Dendritic cell treated with granulocyte-macrophage colony-stimulating factor and Interleukin-4, amounts not matched to agents 40 ng/mL and 50 ng/mL, for 4 days (primary cell): ENCODE measurements at regions not wholly inside any gene's neighbourhood (a gene's known extent, or its start where the extent isn't known, plus 50 kb on each side); places are given as distances from the start of the nearest gene placed in this dataset.
"Not testable (repeated sequence)": the region's sequence is repeated elsewhere in the genome, so short reads cannot be mapped to it uniquely, and the experiment has no call there.

Source experiments
- H3K27ac Mint-ChIP-seq: one replicate; pipeline ENCODE4 v1.8.0; 2022; ENCODE audit warnings: mild to moderate bottlenecking, mixed read lengths
- H3K27me3 Mint-ChIP-seq: one replicate; pipeline ENCODE4 v1.8.0; 2022; ENCODE audit warnings: mild to moderate bottlenecking, mixed read lengths
- H3K36me3 Mint-ChIP-seq: one replicate; pipeline ENCODE4 v1.8.0; 2022; ENCODE audit warnings: low read depth, mixed read lengths
- H3K4me1 Mint-ChIP-seq: one replicate; pipeline ENCODE4 v1.8.0; 2022; ENCODE audit warnings: low read depth, mixed read lengths
- H3K4me3 Mint-ChIP-seq: one replicate; pipeline ENCODE4 v1.8.0; 2022; ENCODE audit warnings: mild to moderate bottlenecking, moderate library complexity, mixed read lengths
- H3K9me3 Mint-ChIP-seq: one replicate; pipeline ENCODE4 v1.8.0; 2022; ENCODE audit warnings: mixed read lengths
- intact Hi-C: fragments of 100-400 bp; cut with micrococcal nuclease; formaldehyde crosslinking; loops from one replicate; pipeline ENCODE4 v1.15.0; 2022

DNA sequence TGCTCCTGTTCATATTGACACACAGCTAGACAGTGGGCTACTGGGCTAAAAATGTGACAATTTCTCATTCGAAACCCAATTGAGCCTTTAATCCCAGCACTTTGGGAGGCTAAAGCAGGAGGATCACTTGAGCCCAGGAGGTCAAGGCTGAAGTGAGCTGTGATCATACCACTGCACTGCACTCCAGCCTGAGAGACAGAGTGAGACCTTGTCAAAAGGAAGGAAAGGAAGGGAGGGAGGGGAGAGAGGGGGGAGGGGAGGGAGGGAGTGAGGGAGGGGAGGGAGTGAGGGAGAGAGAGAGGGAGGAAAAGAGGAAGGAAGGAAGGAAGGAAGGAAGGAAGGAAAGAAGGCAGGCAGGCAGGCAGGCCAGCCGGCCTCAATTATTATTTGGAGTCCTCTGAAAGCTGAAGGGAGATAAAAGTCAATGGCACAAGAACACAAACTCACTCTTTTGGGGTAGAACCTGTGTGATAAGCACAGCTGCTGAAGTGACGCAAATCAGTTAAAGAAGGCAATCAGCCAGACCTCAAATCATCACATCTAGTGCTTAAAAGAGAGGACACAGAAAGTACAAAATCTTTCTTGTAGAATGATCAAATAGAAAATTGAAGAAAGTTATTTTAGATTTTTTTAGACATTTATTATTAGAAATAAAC is 98.1 kb downstream of the CCDC71L start:
- H3K9me3 Mint-ChIP-seq = peaks cover 9% of the 10 kb centered on the region
- peaks cover 4% of the 10 kb centered on the region for H3K4me1 Mint-ChIP-seq
- H3K36me3 Mint-ChIP-seq = no peaks in the 10 kb centered on the region
- H3K4me3 Mint-ChIP-seq = no peak overlapping the region
- no peak overlapping the region for H3K27ac Mint-ChIP-seq
- peaks cover 13% of the 10 kb centered on the region for H3K27me3 Mint-ChIP-seq
- intact Hi-C loops = no loop called here

DNA sequence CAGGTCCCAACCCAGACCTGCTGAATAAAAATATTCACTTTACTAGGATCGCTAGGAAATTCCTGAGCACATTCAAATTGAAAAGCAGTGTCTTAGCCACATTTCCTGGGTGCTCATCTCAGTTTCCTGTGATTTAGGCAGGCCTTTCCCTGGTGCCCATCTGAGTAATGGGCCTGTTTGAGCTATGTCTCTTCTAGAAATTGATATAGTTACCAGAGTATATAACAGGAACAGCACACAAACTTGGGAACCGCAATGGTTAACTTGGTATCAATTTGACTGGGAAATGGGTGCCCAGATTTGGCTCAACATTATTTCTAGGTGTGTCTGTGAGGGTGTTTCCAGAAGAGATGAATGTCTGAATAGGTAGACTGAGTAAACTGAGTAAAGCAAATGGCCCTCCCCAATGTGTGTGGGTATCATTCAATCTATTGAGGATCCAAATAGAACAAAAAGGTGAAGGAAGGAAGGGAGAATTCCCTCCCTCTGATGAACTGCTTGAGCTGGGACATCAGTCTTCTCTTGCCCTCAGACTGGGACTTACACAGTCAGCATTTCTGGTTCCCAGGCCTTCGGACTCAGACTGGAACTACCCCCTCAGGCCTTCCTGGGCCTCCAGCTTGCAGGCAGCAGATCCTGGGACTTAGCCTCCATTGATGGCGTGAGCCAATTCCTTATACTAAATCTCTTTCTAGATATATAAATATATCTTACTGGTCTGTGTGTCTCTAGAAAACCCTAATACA is 99.1 kb downstream of the CCDC71L start:
- intact Hi-C loops = no loop called here
- no peak overlapping the region for H3K4me3 Mint-ChIP-seq

GRCh38 chr7:106561151-106561550 is 99.8 kb downstream of the CCDC71L start:
- no peak overlapping the region for H3K27ac Mint-ChIP-seq
- H3K27me3 Mint-ChIP-seq = peaks cover 18% of the 10 kb centered on the region
- H3K36me3 Mint-ChIP-seq = no peaks in the 10 kb centered on the region
- no peak overlapping the region for H3K4me3 Mint-ChIP-seq
- peaks cover 9% of the 10 kb centered on the region for H3K9me3 Mint-ChIP-seq
- intact Hi-C loops = no loop called here
- peaks cover 17% of the 10 kb centered on the region for H3K4me1 Mint-ChIP-seq

More for the DNA sequence above, 99.1 kb downstream of the CCDC71L start:
- Mint-ChIP-seq H3K4me1 (peaks cover 12% of the 10 kb centered on the region), H3K27me3 (peaks cover 18% of the 10 kb centered on the region), H3K36me3 (no peaks in the 10 kb centered on the region), H3K27ac (no peak overlapping the region), H3K9me3 (peaks cover 9% of the 10 kb centered on the region)

GRCh38 chr7:106560482-106560881 is 100.5 kb downstream of the CCDC71L start:
- Mint-ChIP-seq H3K4me3 (no peak overlapping the region), H3K36me3 (no peaks in the 10 kb centered on the region), H3K9me3 (peaks cover 9% of the 10 kb centered on the region), H3K27ac (no peak overlapping the region), H3K4me1 (peaks cover 21% of the 10 kb centered on the region), H3K27me3 (peaks cover 18% of the 10 kb centered on the region)
- intact Hi-C loops = no loop called here

DNA sequence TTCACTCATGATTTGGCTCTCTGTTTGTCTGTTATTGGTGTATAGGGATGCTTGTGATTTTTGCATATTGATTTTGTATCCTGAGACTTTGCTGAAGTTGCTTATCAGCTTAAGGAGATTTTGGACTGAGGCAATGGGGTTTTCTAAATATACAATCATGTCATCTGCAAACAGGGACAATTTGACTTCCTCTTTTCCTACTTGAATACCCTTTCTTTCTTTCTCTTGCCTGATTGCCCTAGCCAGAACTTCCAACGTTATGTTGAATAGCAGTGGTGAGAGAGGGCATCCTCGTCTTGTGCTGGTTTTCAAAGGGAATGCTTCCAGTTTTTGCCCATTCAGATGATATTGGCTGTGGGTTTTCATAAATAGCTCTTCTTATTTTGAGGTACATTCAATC is 104.7 kb downstream of the CCDC71L start:
- peaks cover 13% of the 10 kb centered on the region for H3K27me3 Mint-ChIP-seq
- intact Hi-C loops, H3K27ac Mint-ChIP-seq, H3K4me3 Mint-ChIP-seq, H3K36me3 Mint-ChIP-seq: not testable (repeated sequence)
- H3K9me3 Mint-ChIP-seq = peaks cover 17% of the 10 kb centered on the region
- peaks cover 47% of the 10 kb centered on the region for H3K4me1 Mint-ChIP-seq

DNA sequence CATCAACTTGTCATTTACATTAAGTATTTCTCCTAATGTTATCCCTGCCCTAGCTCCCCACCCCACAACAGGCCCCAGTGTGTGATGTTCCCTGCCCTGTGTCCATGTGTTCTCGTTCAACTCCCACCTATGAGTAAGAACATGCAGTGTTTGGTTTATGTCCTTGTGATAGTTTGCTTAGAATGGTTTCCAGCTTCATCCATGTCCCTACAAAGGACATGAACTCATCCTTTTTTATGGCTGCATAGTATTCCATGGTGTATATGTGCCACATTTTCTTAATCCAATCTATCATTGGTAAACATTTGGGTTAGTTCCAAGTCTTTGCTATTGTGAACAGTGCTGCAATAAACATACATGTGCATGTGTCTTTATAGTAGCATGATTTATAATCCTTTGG is 106.3 kb downstream of the CCDC71L start:
- H3K4me1 Mint-ChIP-seq = peaks cover 49% of the 10 kb centered on the region
- intact Hi-C loops = loop anchor here (5.0 kb wide), 1 partner anchor 43 kb away; no protein-coding TSS in a partner anchor
- not testable (repeated sequence) for H3K27ac Mint-ChIP-seq, H3K36me3 Mint-ChIP-seq, H3K4me3 Mint-ChIP-seq
- peaks cover 17% of the 10 kb centered on the region for H3K9me3 Mint-ChIP-seq
- H3K27me3 Mint-ChIP-seq = peaks cover 13% of the 10 kb centered on the region

- peaks cover 9% of the 10 kb centered on the region for H3K9me3 Mint-ChIP-seq
- intact Hi-C loops = loop anchor here (5.0 kb wide), 1 partner anchor 44 kb away; no protein-coding TSS in a partner anchor
- peak overlapping the region; percentile 96 for H3K27ac Mint-ChIP-seq
Measured at GRCh38 chr7:106553446-106553836, 107.5 kb downstream of the CCDC71L start.

DNA sequence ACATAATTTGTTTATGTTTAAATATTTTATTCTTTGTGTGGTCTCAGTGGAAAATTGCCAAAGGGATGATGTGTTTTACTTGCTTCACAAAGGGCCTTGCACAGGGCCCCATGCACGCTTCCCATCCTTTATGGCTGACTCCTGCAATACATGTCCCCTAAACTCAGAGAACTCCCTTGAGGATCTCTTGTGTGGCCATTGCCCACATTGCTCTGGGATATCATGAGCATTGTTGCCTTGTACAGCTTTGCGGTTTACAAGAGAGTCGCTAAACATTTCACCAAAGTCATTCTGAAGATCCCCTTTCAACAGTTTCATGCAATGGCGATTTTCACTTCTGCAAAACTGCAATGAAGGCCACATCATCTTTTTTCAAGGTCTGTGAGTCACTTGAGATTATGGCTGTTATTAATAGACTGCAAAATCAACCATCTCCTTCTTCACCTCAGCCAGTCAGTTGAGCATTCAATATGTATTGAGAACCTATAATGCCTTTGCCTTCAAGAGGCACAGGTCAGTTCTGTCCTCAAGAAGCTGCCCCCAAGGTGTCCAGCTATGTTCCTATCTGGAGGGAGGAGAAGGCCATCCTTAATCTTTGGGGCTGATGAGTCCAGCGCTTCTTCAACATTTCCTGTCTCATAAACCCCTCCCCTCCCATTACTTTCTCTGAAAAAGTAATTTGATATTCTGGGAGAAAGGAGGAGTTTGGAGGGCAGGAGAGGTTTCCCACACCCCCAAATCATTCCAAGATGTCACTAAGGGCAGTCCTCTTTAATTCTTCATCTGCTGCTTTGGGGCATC is 108.1 kb downstream of the CCDC71L start:
- peaks cover 49% of the 10 kb centered on the region for H3K4me1 Mint-ChIP-seq
- peaks cover 4% of the 10 kb centered on the region for H3K36me3 Mint-ChIP-seq
- intact Hi-C loops = loop anchor here (5.0 kb wide), 1 partner anchor 44 kb away; no protein-coding TSS in a partner anchor
- H3K4me3 Mint-ChIP-seq = no peak overlapping the region
- peak overlapping the region; percentile 96 for H3K27ac Mint-ChIP-seq
- H3K9me3 Mint-ChIP-seq = peaks cover 8% of the 10 kb centered on the region
- peaks cover 5% of the 10 kb centered on the region for H3K27me3 Mint-ChIP-seq

More at GRCh38 chr7:106553446-106553836, 107.5 kb downstream of the CCDC71L start:
- Mint-ChIP-seq H3K4me1 (peaks cover 49% of the 10 kb centered on the region), H3K27me3 (peaks cover 5% of the 10 kb centered on the region), H3K4me3 (no peak overlapping the region), H3K36me3 (peaks cover 4% of the 10 kb centered on the region)

- H3K27ac Mint-ChIP-seq = peak overlapping the region; percentile 96
- peaks cover 41% of the 10 kb centered on the region for H3K4me1 Mint-ChIP-seq
- H3K4me3 Mint-ChIP-seq = peak overlapping the region; percentile 28
- intact Hi-C loops = loop anchor here (5.0 kb wide), 1 partner anchor 45 kb away; no protein-coding TSS in a partner anchor
- H3K27me3 Mint-ChIP-seq = no peaks in the 10 kb centered on the region
- H3K36me3 Mint-ChIP-seq = peaks cover 4% of the 10 kb centered on the region
- peaks cover 8% of the 10 kb centered on the region for H3K9me3 Mint-ChIP-seq
Measured at GRCh38 chr7:106551936-106552335, 109.0 kb downstream of the CCDC71L start.

GRCh38 chr7:106548491-106548890 is 112.5 kb downstream of the CCDC71L start:
- Mint-ChIP-seq H3K4me1 (peaks cover 24% of the 10 kb centered on the region), H3K27ac (no peak overlapping the region), H3K4me3 (no peak overlapping the region), H3K9me3 (peaks cover 8% of the 10 kb centered on the region), H3K27me3 (no peaks in the 10 kb centered on the region), H3K36me3 (peaks cover 4% of the 10 kb centered on the region)
- intact Hi-C loops = no loop called here

GRCh38 chr7:106545275-106545674 is 115.7 kb downstream of the CCDC71L start:
- no peaks in the 10 kb centered on the region for H3K36me3 Mint-ChIP-seq
- no peaks in the 10 kb centered on the region for H3K9me3 Mint-ChIP-seq
- no peak overlapping the region for H3K27ac Mint-ChIP-seq
- peaks cover 2% of the 10 kb centered on the region for H3K27me3 Mint-ChIP-seq
- no peak overlapping the region for H3K4me3 Mint-ChIP-seq
- intact Hi-C loops = no loop called here
- H3K4me1 Mint-ChIP-seq = peaks cover 6% of the 10 kb centered on the region

DNA sequence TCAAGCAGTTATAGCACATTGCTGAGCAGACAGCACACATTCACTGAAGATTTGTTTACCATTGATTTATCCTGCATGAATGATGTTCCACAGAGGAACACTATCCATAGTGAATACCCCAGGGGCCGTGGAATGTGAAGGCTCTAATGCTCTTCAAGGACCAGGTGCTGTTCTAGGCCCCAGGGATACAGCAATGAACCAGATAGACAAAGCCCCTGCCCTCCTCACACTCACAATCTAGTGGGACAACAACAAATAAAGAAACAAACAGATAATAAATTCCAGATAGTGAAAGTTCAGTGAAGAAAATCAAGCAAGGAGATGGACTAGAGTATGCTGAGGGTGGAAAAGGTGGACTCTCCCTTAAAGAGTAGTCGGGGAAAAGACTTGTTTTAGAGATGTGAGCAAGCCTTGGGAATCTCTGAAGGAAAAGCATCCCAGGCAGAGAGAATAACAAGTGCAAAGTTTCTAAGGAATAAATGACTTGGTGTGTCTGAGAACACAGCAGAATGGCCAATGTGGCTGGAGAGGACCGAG is 117.7 kb downstream of the CCDC71L start:
- H3K9me3 Mint-ChIP-seq = no peaks in the 10 kb centered on the region
- no peak overlapping the region for H3K4me3 Mint-ChIP-seq
- intact Hi-C loops = loop anchor here (2.0 kb wide), 1 partner anchor 118 kb away; the partner anchor contains the start of gene CCDC71L
- H3K27ac Mint-ChIP-seq = no peak overlapping the region
- H3K4me1 Mint-ChIP-seq = peaks cover 6% of the 10 kb centered on the region
- no peaks in the 10 kb centered on the region for H3K36me3 Mint-ChIP-seq
- peaks cover 5% of the 10 kb centered on the region for H3K27me3 Mint-ChIP-seq

DNA sequence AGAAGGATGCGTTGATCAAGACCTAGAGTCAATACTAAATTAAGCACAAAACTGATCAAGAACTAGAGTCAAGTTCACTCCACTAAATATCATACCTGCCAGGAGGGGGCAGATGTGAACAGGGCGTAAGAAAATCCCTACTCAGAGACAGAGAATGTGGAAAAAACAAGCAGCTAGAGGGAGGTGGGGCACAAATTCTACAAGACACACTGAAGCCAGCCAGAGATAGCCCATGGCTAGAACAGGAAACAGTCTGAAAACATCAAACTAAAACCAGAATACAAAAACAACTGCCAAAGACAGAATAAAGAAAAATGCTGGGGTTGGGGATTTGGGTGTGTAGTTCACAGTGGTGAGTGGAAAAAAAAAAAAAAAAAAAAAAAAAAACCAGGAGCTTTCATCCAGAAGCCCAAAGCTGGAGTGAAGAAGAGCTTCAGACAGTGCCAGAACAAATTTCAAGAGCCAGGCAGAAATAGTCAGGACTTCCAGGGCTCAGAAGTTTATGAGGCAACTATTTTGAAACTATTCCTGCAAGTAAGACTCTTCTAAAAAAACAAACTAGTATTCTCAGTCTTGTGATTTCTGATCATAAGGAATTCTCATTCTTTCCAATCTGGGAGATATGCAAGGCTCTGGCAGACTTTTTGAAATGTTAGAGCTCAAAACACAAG is 118.3 kb downstream of the CCDC71L start:
- Mint-ChIP-seq H3K4me3 (no peak overlapping the region), H3K9me3 (no peaks in the 10 kb centered on the region), H3K27ac (peak overlapping the region; percentile 30), H3K4me1 (peaks cover 6% of the 10 kb centered on the region), H3K36me3 (no peaks in the 10 kb centered on the region), H3K27me3 (peaks cover 5% of the 10 kb centered on the region)
- intact Hi-C loops = loop anchor here (1.0 to 2.0 kb wide), 2 partner anchors 118 to 194 kb away; partner anchors contain the start of gene CCDC71L
